ENCODE measurements at regions not wholly inside any gene's neighbourhood (a gene's known extent, or its start where the extent isn't known, plus 50 kb on each side); places are given as distances from the start of the nearest gene placed in this dataset.
"Not testable (repeated sequence)": the region's sequence is repeated elsewhere in the genome, so short reads cannot be mapped to it uniquely, and the experiment has no call there.

DNA sequence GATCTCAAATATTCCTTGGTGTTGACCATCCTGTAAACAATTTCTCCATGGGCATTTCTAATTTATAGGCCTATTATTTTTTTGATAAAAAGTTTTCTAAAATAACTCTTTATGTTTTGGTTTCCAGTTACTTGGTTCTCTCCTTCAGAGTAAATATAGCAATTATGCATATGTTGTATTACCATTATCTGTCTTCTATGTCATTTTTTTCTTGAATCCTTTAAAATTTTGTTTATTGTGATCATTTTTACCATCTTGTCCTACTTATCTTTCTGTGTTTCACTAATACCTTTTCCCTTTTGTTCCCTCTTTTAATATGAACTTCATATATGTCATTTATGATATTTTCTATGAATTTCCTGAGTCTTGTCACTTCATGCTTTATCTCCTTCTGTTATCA, 341.1 kb downstream of the PDCD6IP start:
- DNase-seq: no peak

GRCh38 chr3:34140616-34141015, 342.2 kb downstream of the PDCD6IP start:
- DNase-seq: no peak

GRCh38 chr3:34141841-34142337, 343.5 kb downstream of the PDCD6IP start:
- DNase-seq: no peak

DNA sequence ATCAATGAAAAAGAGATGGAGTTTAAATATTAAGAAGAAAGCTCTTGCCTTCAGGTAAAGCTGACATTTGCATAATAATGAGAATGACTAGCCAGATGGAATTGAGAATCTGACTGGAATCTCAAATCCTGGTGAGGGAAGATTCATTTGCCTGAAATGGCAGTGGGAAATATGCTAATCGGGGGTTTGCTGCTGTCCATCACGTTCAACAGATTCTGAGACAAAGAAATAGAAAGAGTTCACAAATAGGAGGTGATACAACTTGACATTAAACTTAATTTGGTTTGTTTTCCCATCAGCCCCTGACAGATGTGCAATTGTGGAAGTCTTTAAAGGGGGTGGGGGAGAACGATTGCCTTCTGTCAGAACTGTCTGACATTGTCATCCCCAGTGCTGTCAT, 347.4 kb downstream of the PDCD6IP start:
- DNase-seq: no peak

DNA sequence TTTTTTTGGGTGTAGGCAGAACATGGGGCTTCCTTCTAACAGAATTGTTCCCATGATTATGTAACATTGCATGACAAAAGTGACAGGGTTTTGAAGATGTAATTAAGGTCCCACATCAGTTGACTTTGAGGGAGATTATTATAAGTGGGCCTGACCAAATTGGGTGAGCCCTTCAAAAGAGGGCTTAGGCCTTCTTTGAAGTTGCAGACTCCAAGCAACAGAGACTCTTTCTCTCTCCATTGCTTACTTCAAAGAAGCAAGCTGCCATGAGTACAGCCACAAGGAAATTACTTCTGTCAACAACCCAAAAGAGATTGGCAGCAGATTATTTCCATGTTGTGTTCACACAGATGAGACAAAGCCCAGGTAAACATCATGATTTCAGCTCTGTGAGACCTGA, 348.2 kb downstream of the PDCD6IP start:
- no peak for DNase-seq

- DNase-seq: no peak
Measured at GRCh38 chr3:34150992-34151391, 352.6 kb downstream of the PDCD6IP start.

GRCh38 chr3:34152656-34153055, 354.2 kb downstream of the PDCD6IP start:
- DNase-seq: no peak

GRCh38 chr3:34155108-34155507, 356.7 kb downstream of the PDCD6IP start:
- no peak for DNase-seq

GRCh38 chr3:34155666-34156065, 357.2 kb downstream of the PDCD6IP start:
- no peak for DNase-seq

- no peak for DNase-seq
Measured at GRCh38 chr3:34157491-34157890, 359.1 kb downstream of the PDCD6IP start.

DNA sequence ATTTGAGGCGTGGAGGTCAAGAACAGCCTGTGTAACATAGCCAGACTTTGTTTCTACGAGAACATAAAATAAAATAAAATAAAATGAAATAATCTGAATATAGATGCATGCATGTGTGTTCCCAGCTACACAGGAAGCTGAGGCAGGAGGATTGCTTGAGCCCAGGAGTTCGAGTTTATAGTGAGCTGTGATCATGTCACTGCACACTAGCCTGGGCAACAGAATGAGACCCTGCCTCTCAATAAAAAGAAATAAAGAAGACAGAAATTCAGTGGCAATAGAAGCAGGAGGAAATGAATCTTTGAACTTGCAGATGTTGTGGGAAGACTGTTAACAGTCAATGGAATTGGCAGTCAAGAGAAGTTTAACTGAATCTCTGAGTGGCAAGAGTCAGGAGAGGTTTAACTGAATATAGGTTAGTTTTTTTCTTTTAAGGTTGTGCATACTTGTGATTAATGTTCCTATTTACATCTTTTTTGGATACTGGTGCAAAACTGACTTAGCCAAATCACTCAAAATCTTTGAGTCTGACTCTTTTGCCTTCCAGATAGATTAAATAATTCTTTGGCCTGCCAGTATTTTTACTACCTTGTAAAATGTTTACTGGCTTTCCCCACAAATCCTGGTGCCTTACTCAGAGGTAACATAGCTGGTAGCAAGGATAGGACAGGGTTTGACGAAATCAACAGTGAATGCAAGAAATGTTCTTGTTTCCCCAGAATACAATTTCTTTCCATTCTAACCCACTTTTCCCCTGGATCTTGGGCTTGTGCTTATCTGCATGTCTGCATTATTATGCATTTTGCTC, 361.4 kb downstream of the PDCD6IP start:
- DNase-seq: no peak

GRCh38 chr3:34169636-34170035, 371.2 kb downstream of the PDCD6IP start:
- not testable (repeated sequence) for DNase-seq

GRCh38 chr3:34174740-34175139, 376.3 kb downstream of the PDCD6IP start:
- DNase-seq: no peak

GRCh38 chr3:34175636-34176176, 377.3 kb downstream of the PDCD6IP start:
- DNase-seq: no peak

- no peak for DNase-seq
Measured at GRCh38 chr3:34176723-34177122, 378.3 kb downstream of the PDCD6IP start.

DNA sequence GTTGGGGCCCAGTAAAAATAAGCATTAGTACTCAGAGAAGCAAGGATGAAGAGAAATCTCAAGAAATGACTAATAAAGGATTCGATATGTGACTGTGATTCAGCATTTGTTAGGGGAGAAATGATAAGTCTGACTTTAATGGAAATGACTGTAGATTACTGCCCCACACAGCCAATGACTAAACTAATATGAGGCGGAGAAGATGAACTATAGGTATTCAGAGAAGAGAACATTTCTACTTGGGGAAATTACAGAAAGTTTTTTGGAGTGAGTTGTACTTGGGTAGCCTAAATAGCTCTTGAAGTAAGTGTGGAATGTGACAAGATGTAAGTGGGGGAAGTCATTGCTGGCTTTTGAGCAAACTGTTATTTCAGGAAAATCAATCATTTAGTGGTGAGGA, 380.0 kb downstream of the PDCD6IP start:
- DNase-seq: no peak

GRCh38 chr3:34179716-34180115, 381.3 kb downstream of the PDCD6IP start:
- DNase-seq: no peak

GRCh38 chr3:34180532-34180931, 382.1 kb downstream of the PDCD6IP start:
- DNase-seq: no peak

DNA sequence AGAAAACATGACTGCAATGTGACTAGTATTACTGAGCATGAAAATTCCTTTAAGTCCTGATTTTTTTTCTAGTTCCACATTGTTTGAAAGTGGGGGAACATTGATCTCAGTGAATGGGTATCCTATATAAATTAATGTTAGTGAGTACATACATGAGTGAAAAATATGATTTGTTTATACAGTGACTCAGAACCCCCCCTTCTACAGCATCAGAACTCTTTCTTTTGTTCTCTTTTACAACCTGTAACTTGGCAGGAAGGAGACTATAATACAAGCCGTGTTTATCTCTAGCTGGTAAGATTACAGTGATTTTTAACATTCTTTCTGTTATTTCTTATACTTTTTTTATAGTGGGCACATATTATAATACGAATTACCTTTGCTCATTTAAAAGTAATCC, 384.7 kb downstream of the PDCD6IP start:
- no peak for DNase-seq

DNA sequence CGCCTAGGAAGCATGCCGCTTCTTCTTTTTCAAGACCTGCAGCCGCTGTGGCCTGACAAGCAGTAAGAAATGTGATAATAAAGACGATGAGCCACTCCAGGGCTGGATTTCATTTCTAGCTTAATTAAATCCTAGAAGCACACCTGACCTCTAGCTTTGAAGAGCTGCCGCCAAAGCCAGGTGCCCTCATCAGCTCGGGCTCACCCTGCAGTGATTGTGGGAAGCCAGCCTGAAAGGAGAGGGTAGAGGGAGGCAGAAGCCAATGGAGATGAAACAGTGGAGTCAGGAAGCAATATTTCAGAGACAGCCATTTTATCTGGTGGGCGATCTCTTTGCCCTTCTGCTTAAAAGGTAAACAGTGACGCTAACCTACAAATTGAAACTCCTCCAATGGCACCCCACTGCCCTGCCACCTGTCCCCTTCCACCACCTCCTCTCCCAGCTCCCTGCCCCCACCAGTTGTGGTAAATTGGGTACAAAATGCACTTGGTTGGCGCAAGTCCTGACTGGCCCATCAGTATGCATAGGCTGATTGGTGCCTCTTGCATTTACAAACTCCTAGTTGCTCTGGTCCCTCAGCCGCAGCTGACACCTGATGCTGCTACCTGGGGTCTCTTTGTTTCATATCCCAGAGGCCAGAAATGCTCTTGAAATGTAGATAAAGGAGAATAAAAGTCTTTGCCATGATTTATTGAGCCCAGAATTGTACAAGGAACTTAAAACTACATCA, 385.3 kb downstream of the PDCD6IP start:
- no peak for DNase-seq

DNA sequence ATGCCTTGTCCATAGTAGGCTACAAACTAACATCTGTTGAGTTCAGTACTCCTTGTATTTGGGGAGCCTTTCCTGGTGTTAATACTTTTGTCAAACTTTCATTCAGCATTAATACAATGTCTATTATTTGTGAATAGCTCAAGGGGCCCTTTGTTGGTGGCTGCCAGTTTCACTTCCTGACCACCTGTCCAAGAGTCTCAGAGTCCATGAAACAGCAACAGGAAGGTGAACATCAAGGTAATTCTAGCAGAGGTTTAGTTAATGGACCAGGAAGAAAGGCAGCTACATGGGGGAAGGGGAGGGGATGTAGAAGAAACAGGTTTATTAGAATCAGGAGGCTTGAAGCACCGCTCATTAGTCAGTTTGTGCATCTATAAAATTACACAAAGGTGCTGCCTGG, 386.9 kb downstream of the PDCD6IP start:
- DNase-seq: no peak

DNA sequence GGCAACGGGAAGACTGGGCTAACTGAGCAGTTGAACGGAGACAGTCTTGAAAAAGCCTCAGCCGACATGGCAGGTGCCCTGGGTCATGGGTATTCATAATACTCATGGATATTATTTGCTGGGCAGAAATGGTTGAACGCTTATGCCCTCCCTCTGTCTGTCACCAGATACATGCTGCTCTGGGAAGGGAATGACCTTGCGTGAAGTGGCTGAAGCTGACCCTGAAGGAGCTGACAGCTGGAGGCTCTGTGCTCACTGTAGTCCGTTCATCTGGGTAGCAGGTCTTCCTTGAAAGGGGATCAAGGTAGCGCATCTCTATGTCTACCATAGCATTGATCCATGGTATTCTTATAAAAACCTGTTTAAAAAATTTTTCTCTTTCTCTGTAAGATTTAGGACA, 390.7 kb downstream of the PDCD6IP start:
- DNase-seq: no peak

- DNase-seq: no peak
Measured at GRCh38 chr3:34196914-34197313, 398.5 kb downstream of the PDCD6IP start.

- no peak for DNase-seq
Measured at GRCh38 chr3:34198309-34198708, 399.9 kb downstream of the PDCD6IP start.

Data from kidney glomerular epithelial cell (primary cell).